ENCODE measurements at regions not wholly inside any gene's neighbourhood (a gene's known extent, or its start where the extent isn't known, plus 50 kb on each side); places are given as distances from the start of the nearest gene placed in this dataset.

DNA sequence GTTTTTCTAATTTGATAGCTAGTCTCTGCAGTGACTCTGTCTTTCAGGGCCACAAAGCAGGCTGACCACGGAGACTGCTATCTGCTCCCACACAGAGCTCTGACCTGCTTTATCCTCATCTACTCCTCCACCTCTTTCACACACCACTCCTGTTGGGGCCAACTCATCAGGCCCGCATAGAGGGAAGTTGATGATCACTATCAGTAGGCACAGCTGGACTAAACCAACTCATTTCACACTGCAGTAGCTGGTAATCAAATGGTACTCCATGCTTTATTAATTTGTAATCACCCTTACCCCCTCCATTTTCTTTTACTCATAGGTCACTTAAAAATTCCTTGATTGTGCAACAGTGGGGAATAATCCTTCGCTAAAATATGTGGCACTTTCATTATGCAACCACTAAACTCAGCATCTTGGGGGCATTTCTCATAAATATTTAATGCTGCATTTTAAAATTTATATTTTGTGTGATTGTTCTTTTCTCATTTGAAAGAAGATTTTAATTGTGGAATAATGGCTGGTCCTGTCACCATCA, 249.8 kb upstream of the GCFC2 start:
- intact Hi-C loops (cut with micrococcal nuclease), result no loop called here
- H3K79me2 ChIP-seq (ENCODE audit: insufficient read depth, low read length), result no peaks in the 10 kb centered on the region
- no peak overlapping the region for H2AFZ ChIP-seq (ENCODE audit: low read depth, low read length, poor library complexity, severe bottlenecking)
- H3K9ac ChIP-seq (ENCODE audit: low read length), result no peak overlapping the region
- BruUV-seq (replicated peaks), result no TSS peak
- no peaks in the 10 kb centered on the region for H3K36me3 ChIP-seq (ENCODE audit: control insufficient read depth in 1 of 2, insufficient read depth in 2 of 2, low read length in 2 of 2)
- ChIA-PET RAD21 (ENCODE audit: low non-redundant PET in 1 of 2, low total read pairs in 2 of 2, uncharacterized antibody in 2 of 2, unreplicated experiment in 2 of 2) (no interaction called here), CTCF (no interaction called here), POLR2A (no interaction called here)
- H3K27ac ChIP-seq (ENCODE audit: low read depth, low read length), result no peak overlapping the region
- DNase-seq (ENCODE audit: low read depth, low spot score) (no peak), ATAC-seq (no peak)
- H4K20me1 ChIP-seq (ENCODE audit: insufficient read depth), result no peaks in the 10 kb centered on the region
- no peaks in the 10 kb centered on the region for H3K4me1 ChIP-seq (ENCODE audit: control insufficient read depth in 1 of 2, insufficient read depth in 2 of 2, low read length in 2 of 2)
- H3K9me2 ChIP-seq (ENCODE audit: insufficient read depth), result no peaks in the 10 kb centered on the region
- no peaks in the 10 kb centered on the region for H3K27me3 ChIP-seq (ENCODE audit: insufficient read depth, low read length)
- no peak for TF ChIP-seq EZH2 (IDR thresholded peaks at IDR 0.05)
- H3K4me3 ChIP-seq (replicated peaks in 1 of 2; ENCODE audit: low read depth in 1 of 2, low read length in 2 of 2), result no peak overlapping the region
- H3K9me3 ChIP-seq (ENCODE audit: control insufficient read depth in 1 of 2, insufficient read depth in 1 of 2, low read depth in 1 of 2, low read length in 2 of 2), result peaks cover 7 to 15% of the 10 kb centered on the region in 2 experiments; a peak in 2 of 4 replicates
- H3K4me2 ChIP-seq (ENCODE audit: low read length), result no peak overlapping the region

DNA sequence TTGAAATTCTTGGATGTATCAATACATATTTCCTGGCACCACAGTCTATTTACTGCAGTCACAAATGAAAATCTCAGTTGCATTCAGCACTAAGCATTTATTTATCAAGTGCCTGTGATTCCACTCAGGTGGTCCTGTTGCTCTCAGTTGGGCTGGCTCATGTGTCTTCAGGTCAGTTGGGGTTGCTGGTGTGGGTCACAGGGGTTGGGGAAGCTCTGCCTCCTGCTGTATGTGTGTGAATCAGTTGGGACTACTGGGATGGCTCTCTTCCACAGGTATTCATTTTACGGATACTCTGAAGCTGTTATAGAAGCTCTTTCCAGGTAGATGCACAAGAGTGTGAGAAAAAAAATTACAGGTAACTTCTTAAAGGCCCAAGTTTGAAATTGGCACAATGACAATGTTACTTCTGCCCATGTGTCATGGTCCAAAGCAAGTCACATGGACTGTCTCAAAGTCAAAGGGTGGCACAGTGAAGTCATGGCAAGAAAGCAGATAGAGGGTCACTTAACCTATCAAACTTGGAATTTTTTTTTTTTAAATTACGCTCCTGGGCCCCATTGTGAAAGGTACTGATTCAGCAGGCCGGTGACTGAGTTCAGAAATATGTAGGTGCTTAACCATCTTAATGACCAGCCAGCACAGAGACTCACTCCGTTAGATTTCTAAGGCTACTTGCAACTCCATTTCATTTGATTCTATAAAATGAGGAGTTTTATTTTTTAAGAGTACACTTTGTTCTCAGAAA, 249.2 kb upstream of the GCFC2 start:
- BruUV-seq (replicated peaks), result no TSS peak
- Histone ChIP-seq H4K20me1 (ENCODE audit: insufficient read depth) (no peaks in the 10 kb centered on the region), H3K27me3 (ENCODE audit: insufficient read depth, low read length) (no peaks in the 10 kb centered on the region), H3K9ac (ENCODE audit: low read length) (no peak overlapping the region), H3K9me3 (ENCODE audit: control insufficient read depth in 1 of 2, insufficient read depth in 1 of 2, low read depth in 1 of 2, low read length in 2 of 2) (peaks cover 7 to 15% of the 10 kb centered on the region in 2 experiments; a peak in 2 of 4 replicates), H2AFZ (ENCODE audit: low read depth, low read length, poor library complexity, severe bottlenecking) (no peak overlapping the region), H3K9me2 (ENCODE audit: insufficient read depth) (no peaks in the 10 kb centered on the region), H3K27ac (ENCODE audit: low read depth, low read length) (no peak overlapping the region), H3K4me3 (replicated peaks in 1 of 2; ENCODE audit: low read depth in 1 of 2, low read length in 2 of 2) (no peak overlapping the region), H3K79me2 (ENCODE audit: insufficient read depth, low read length) (no peaks in the 10 kb centered on the region), H3K36me3 (ENCODE audit: control insufficient read depth in 1 of 2, insufficient read depth in 2 of 2, low read length in 2 of 2) (no peaks in the 10 kb centered on the region), H3K4me2 (ENCODE audit: low read length) (no peak overlapping the region), H3K4me1 (ENCODE audit: control insufficient read depth in 1 of 2, insufficient read depth in 2 of 2, low read length in 2 of 2) (no peaks in the 10 kb centered on the region)
- DNase-seq (ENCODE audit: low read depth, low spot score) (no peak), ATAC-seq (no peak)
- ChIA-PET CTCF (no interaction called here), RAD21 (ENCODE audit: low non-redundant PET in 1 of 2, low total read pairs in 2 of 2, uncharacterized antibody in 2 of 2, unreplicated experiment in 2 of 2) (no interaction called here), POLR2A (no interaction called here)
- intact Hi-C loops (cut with micrococcal nuclease), result no loop called here
- TF ChIP-seq FOSL1 (IDR thresholded peaks at IDR 0.05; ENCODE audit: low read depth) (no peak), EGR1 (IDR thresholded peaks at IDR 0.05; ENCODE audit: low read depth) (no peak), RAD21 (IDR thresholded peaks at IDR 0.05; ENCODE audit: low read depth) (no peak), TCF7L2 (IDR thresholded peaks at IDR 0.05; ENCODE audit: borderline replicate concordance, extremely low read depth, insufficient read depth, insufficient read length) (no peak), YY1 (IDR thresholded peaks at IDR 0.05; ENCODE audit: extremely low read depth, insufficient replicate concordance, low read depth, low read length) (no peak), SIN3A (IDR thresholded peaks at IDR 0.05; ENCODE audit: low read depth) (no peak), SRF (IDR thresholded peaks at IDR 0.05; ENCODE audit: low read depth) (no peak), ZNF274 (IDR thresholded peaks at IDR 0.05; ENCODE audit: low read depth, low read length) (no peak), SP1 (IDR thresholded peaks at IDR 0.05; ENCODE audit: low read depth) (no peak), JUND (IDR thresholded peaks at IDR 0.05) (no peak), EZH2 (IDR thresholded peaks at IDR 0.05) (no peak), ELF1 (IDR thresholded peaks at IDR 0.05; ENCODE audit: borderline replicate concordance, low read depth) (no peak)
- TF ChIP-seq, protein P1, sequence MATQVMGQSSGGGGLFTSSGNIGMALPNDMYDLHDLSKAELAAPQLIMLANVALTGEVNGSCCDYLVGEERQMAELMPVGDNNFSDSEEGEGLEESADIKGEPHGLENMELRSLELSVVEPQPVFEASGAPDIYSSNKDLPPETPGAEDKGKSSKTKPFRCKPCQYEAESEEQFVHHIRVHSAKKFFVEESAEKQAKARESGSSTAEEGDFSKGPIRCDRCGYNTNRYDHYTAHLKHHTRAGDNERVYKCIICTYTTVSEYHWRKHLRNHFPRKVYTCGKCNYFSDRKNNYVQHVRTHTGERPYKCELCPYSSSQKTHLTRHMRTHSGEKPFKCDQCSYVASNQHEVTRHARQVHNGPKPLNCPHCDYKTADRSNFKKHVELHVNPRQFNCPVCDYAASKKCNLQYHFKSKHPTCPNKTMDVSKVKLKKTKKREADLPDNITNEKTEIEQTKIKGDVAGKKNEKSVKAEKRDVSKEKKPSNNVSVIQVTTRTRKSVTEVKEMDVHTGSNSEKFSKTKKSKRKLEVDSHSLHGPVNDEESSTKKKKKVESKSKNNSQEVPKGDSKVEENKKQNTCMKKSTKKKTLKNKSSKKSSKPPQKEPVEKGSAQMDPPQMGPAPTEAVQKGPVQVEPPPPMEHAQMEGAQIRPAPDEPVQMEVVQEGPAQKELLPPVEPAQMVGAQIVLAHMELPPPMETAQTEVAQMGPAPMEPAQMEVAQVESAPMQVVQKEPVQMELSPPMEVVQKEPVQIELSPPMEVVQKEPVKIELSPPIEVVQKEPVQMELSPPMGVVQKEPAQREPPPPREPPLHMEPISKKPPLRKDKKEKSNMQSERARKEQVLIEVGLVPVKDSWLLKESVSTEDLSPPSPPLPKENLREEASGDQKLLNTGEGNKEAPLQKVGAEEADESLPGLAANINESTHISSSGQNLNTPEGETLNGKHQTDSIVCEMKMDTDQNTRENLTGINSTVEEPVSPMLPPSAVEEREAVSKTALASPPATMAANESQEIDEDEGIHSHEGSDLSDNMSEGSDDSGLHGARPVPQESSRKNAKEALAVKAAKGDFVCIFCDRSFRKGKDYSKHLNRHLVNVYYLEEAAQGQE (IDR thresholded peaks at IDR 0.05; ENCODE audit: low read depth), result no peak
- TF ChIP-seq, protein P2, sequence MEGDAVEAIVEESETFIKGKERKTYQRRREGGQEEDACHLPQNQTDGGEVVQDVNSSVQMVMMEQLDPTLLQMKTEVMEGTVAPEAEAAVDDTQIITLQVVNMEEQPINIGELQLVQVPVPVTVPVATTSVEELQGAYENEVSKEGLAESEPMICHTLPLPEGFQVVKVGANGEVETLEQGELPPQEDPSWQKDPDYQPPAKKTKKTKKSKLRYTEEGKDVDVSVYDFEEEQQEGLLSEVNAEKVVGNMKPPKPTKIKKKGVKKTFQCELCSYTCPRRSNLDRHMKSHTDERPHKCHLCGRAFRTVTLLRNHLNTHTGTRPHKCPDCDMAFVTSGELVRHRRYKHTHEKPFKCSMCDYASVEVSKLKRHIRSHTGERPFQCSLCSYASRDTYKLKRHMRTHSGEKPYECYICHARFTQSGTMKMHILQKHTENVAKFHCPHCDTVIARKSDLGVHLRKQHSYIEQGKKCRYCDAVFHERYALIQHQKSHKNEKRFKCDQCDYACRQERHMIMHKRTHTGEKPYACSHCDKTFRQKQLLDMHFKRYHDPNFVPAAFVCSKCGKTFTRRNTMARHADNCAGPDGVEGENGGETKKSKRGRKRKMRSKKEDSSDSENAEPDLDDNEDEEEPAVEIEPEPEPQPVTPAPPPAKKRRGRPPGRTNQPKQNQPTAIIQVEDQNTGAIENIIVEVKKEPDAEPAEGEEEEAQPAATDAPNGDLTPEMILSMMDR (IDR thresholded peaks at IDR 0.05 in 2 of 3, conservative IDR thresholded peaks at IDR 0.05 in 1 of 3; ENCODE audit: borderline replicate concordance in 1 of 3, insufficient read depth in 1 of 3, low read depth in 2 of 3, low read length in 2 of 3), result no peak
- TF ChIP-seq, protein P3, sequence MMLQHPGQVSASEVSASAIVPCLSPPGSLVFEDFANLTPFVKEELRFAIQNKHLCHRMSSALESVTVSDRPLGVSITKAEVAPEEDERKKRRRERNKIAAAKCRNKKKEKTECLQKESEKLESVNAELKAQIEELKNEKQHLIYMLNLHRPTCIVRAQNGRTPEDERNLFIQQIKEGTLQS (IDR thresholded peaks at IDR 0.05), result no peak
